NT2/D1 (cell line): ENCODE measurements at regions not wholly inside any gene's neighbourhood (a gene's known extent, or its start where the extent isn't known, plus 50 kb on each side); places are given as distances from the start of the nearest gene placed in this dataset.

Source experiments
- DNase-seq: peaks from one replicate; pipeline ENCODE4 v3.0.0-alpha.2; 2011; ENCODE audit warnings: low read depth, low spot score
- H3K27me3 ChIP-seq: 2 replicates; pipeline ENCODE4 v1.6.0; 2011; ENCODE audit warnings: mild to moderate bottlenecking; ENCODE audit not compliant: insufficient read length, insufficient read depth
- H3K36me3 ChIP-seq: 2 replicates; pipeline ENCODE4 v1.6.1; 2011; ENCODE audit warnings: mild to moderate bottlenecking, low read length, mixed read lengths; ENCODE audit not compliant: insufficient read depth, insufficient read length
- H3K4me1 ChIP-seq: 2 replicates; pipeline ENCODE4 v1.5.1; 2011; ENCODE audit not compliant: insufficient read depth, insufficient read length
- H3K4me3 ChIP-seq: 2 replicates; pipeline ENCODE4 v1.5.1; 2011; ENCODE audit warnings: low read depth; ENCODE audit not compliant: insufficient read length
- H3K9ac ChIP-seq: 2 replicates; pipeline ENCODE4 v1.6.0; 2011; ENCODE audit warnings: low read depth; ENCODE audit not compliant: insufficient read length
- H3K9me3 ChIP-seq: 2 replicates; pipeline ENCODE4 v1.5.1; 2011; ENCODE audit warnings: mild to moderate bottlenecking, low read length; ENCODE audit not compliant: insufficient read depth
- SUZ12 ChIP-seq: IDR thresholded peaks from 2 replicates; pipeline ENCODE4 v1.6.1; 2011; ENCODE audit not compliant: insufficient read length, insufficient read depth; ENCODE audit errors: extremely low read depth
- YY1 ChIP-seq: IDR thresholded peaks from 2 replicates; pipeline ENCODE4 v1.6.1; 2011; ENCODE audit not compliant: insufficient read length, insufficient read depth
- ZNF274 ChIP-seq: IDR thresholded peaks from 2 replicates; pipeline ENCODE4 v1.6.1; 2011; ENCODE audit warnings: mild to moderate bottlenecking, low read depth, low read length

DNA sequence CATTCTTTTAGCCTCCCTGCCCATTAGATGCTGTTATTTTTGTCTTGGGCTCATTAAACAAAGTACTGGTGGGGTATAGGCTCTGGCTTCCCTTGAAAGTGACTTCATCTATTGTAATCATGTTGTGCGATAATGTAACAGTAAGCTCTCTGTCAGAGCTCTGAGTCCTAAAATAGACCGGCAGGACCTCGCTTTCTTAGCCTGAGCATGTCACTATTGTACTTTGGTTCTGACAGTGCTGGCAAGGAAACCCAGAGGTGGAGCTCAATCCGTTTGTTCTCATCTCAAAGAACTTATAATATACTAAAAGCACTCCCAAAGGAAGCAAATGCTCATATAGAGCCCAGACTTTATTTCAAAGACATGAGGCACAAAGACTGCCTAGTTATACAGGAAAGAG lies 339.1 kb upstream of the CCNH start:
- Histone ChIP-seq H3K9me3 (no peaks in the 10 kb centered on the region), H3K36me3 (no peaks in the 10 kb centered on the region), H3K9ac (no peak overlapping the region), H3K4me1 (no peaks in the 10 kb centered on the region), H3K27me3 (no peaks in the 10 kb centered on the region), H3K4me3 (no peak overlapping the region)
- no peak for TF ChIP-seq ZNF274
- TF ChIP-seq SUZ12 = no peak
- TF ChIP-seq YY1 = no peak
- no peak for DNase-seq

DNA sequence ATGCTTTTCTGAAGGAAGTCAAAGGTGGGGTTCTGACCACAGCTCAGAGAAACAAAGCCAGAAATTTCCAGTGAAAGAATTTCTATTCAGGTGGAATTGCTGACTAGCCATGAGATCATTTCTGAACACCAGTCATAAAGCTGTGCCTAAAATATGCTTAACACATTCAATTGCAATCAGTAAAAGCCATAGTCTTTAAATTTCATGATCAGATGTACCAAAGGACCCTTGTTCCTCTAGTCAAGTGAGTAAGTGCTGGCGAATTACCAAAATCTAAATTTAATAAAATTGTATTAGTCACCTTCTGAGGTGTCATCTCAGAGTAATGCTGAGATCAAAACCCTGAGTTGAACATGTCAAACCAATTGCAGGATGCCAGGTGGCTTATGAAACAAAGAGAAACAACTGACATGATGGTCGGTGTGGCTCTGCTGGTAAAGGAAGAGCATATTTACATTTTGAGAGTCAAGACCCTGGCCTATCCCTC lies 334.2 kb upstream of the CCNH start:
- Histone ChIP-seq H3K4me3 (no peak overlapping the region), H3K9me3 (no peaks in the 10 kb centered on the region), H3K4me1 (no peaks in the 10 kb centered on the region), H3K36me3 (no peaks in the 10 kb centered on the region), H3K9ac (no peak overlapping the region), H3K27me3 (no peaks in the 10 kb centered on the region)
- DNase-seq = no peak
- TF ChIP-seq YY1 = no peak
- no peak for TF ChIP-seq SUZ12
- no peak for TF ChIP-seq ZNF274

DNA sequence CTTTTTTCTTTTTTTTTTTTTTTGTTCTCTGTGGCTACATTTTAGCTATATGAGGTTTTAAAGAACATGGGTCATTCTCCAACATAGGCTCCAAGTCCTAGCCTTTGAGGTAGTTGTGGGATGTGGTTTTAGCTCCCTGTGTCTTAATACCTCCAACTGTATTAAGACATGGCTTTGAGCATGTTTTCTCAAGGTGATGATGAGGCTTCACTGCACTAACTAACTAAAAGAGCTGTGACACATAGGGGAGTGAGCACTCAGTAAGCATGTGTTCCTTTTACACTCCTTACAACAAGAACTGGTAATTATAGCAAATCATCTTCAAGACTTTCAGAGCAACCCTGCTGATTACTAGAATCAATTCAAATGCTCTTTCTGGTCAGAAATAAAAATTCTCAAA lies 333.6 kb upstream of the CCNH start:
- Histone ChIP-seq H3K4me3 (no peak overlapping the region), H3K27me3 (no peaks in the 10 kb centered on the region), H3K9ac (no peak overlapping the region), H3K9me3 (no peaks in the 10 kb centered on the region), H3K36me3 (no peaks in the 10 kb centered on the region), H3K4me1 (no peaks in the 10 kb centered on the region)
- TF ChIP-seq ZNF274 (no peak), YY1 (no peak), SUZ12 (no peak)
- DNase-seq = no peak

DNA sequence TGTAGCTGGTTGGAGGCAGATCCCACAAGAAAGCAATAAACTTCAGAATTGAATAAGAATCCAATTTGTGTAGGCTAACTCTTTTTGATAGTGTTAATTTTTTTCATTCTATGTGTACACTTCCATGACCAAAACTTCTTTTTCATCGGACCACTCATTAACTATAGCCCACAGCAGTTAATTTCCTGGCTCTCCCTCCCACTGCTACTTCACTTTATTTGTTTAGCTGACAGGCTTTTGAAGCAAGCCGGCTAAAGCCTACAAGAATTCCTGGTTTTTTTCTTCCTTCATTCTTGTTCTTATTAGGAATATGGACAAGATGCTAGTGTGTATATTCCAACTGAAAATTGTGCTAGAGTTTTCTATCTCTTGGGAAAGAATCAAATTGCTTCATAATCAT lies 329.2 kb upstream of the CCNH start:
- no peaks in the 10 kb centered on the region for H3K9me3 ChIP-seq
- TF ChIP-seq ZNF274 = no peak
- TF ChIP-seq SUZ12 = no peak
- no peak for TF ChIP-seq YY1

DNA sequence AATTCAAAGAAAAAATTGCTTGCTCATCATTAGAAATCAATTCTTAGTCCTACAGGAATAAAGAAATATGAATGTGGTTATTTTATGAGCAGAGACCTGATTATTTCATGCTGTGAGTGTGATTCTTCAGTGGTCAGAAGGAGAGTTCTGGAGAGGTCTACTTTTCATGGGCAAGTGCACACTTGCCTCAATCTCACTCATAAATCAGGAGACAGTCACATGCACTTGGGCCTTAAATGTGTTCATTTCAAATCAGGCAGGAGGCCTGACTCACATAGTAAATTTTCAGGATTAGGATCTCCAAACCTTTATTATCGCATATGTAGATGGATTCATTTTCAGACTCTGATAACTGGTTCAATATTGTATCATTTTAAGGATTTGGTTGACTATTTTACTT lies 323.2 kb upstream of the CCNH start:
- no peaks in the 10 kb centered on the region for H3K4me1 ChIP-seq

More for the DNA sequence above, 329.2 kb upstream of the CCNH start:
- no peak for DNase-seq
- H3K9ac ChIP-seq = no peak overlapping the region
- no peak overlapping the region for H3K4me3 ChIP-seq
- no peaks in the 10 kb centered on the region for H3K4me1 ChIP-seq
- H3K36me3 ChIP-seq = no peaks in the 10 kb centered on the region
- no peaks in the 10 kb centered on the region for H3K27me3 ChIP-seq

DNA sequence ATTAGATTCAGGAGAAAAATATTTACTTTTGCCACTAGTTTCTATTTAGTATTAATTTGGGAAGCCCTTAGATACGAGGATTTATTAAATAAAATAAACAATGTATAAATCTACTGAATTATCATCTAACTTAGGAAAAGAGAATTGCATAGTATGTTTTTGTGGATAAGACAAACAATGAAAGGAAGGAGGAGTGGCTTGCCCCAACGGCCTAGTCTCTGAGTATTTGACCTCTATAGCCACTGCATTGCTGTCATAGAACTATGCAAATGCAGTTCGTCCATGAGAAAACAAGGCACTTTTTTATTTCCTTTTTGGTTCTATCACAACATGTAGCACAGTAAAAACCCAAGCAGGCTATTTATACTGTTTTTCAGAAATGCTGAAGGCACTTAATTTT lies 321.2 kb upstream of the CCNH start:
- Histone ChIP-seq H3K9ac (no peak overlapping the region), H3K4me1 (no peaks in the 10 kb centered on the region), H3K27me3 (no peaks in the 10 kb centered on the region), H3K9me3 (no peaks in the 10 kb centered on the region), H3K4me3 (no peak overlapping the region), H3K36me3 (no peaks in the 10 kb centered on the region)
- DNase-seq = no peak
- TF ChIP-seq YY1 (no peak), ZNF274 (no peak), SUZ12 (no peak)

More for the DNA sequence above, 323.2 kb upstream of the CCNH start:
- Histone ChIP-seq H3K27me3 (no peaks in the 10 kb centered on the region), H3K36me3 (no peaks in the 10 kb centered on the region), H3K9me3 (no peaks in the 10 kb centered on the region), H3K4me3 (no peak overlapping the region), H3K9ac (no peak overlapping the region)
- no peak for DNase-seq
- TF ChIP-seq YY1 (no peak), SUZ12 (no peak), ZNF274 (no peak)

DNA sequence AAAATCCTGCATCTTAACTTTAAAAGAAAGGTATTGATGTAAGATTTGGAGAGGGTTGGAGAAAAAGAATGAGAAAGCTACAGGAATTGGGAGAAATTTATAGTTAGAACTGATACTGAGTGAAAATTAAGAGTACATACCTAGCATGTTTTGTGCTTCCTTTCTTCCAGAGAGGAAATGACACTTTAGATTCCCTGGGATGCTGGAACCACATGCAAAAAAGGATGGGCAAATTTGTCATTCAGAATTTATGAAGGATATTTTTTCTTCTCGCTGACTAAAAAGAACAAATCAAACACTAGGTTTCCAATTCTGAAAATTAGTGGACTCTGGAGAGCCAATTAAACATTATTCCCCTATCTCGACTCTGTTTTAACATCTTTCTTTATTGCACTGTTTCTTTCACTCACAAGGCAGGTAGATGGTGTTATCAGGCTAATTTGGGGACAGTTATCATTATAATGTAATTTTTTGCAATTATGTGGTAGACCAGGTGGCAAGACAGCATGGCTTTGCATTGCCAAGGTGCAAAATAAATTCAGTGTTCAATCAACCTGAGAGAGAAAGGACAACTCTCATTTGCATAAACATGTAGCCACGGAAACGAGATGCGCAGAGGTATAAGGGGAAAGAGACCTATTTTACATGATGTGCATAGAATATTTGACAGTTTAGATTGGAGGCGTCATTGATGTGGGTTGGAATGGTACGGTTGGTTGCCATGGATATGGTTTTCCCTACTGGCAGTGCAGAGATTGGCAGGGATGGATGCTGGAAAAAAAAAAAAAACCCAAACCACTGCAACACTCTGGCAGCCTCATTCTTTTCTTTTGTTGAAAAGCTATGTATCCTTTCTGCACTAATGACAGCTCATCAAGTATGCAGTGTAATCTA lies 320.4 kb upstream of the CCNH start:
- Histone ChIP-seq H3K9ac (no peak overlapping the region), H3K36me3 (no peaks in the 10 kb centered on the region), H3K9me3 (no peaks in the 10 kb centered on the region), H3K27me3 (no peaks in the 10 kb centered on the region), H3K4me1 (no peaks in the 10 kb centered on the region), H3K4me3 (no peak overlapping the region)
- no peak for DNase-seq
- no peak for TF ChIP-seq YY1
- no peak for TF ChIP-seq SUZ12
- TF ChIP-seq ZNF274 = no peak
